ENCODE measurements at regions not wholly inside any gene's neighbourhood (a gene's known extent, or its start where the extent isn't known, plus 50 kb on each side); places are given as distances from the start of the nearest gene placed in this dataset.

- no peak for TF ChIP-seq CTCF (IDR thresholded peaks at IDR 0.05; ENCODE audit: low read depth, low read length, missing control alignments)
- no peak overlapping the region for H3K4me3 ChIP-seq (ENCODE audit: low read depth, low read length)
- DNase-seq (ENCODE audit: low read depth): no peak
Measured at GRCh38 chrX:30939928-30940327, 50.9 kb upstream of the TAB3 start.
